ENCODE measurements at regions not wholly inside any gene's neighbourhood (a gene's known extent, or its start where the extent isn't known, plus 50 kb on each side); places are given as distances from the start of the nearest gene placed in this dataset.

- no peak for ATAC-seq (replicated peaks)
- Mint-ChIP-seq H3K4me3 (no peak overlapping the region), H3K9me3 (no peaks in the 10 kb centered on the region), H3K4me1 (no peaks in the 10 kb centered on the region), H3K27ac (no peak overlapping the region), H3K27me3 (no peaks in the 10 kb centered on the region), H3K36me3 (no peaks in the 10 kb centered on the region)
- no peak for DNase-seq
These were observed 888.3 kb upstream of the CELF4 start for GRCh38 chr18:38453880-38454279.

GRCh38 chr18:38450876-38451275 is 885.3 kb upstream of the CELF4 start:
- Mint-ChIP-seq H3K4me1 (no peaks in the 10 kb centered on the region), H3K27ac (no peak overlapping the region), H3K36me3 (no peaks in the 10 kb centered on the region), H3K4me3 (no peak overlapping the region), H3K9me3 (peaks cover 0 to 1% of the 10 kb centered on the region in 2 donors), H3K27me3 (no peaks in the 10 kb centered on the region)
- no peak for ATAC-seq (replicated peaks)
- no peak for DNase-seq

DNA sequence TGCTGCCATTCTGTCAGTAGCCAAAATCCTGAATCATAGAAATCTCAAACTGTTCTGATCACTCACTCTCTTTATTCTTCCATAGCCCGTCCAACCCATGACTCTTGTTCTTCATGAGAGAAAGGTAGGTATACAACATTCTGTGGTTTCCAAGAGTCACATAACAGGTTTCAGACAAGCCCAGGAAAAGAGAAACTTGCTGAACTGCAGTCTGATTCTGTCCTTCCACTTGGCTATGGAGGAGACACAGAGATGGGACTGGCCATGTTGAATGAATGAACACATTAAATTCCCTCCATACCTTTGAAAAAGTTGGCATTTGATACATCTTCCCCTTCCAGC is 880.2 kb upstream of the CELF4 start:
- H3K27ac Mint-ChIP-seq, result no peak overlapping the region
- no peak for DNase-seq
- no peaks in the 10 kb centered on the region for H3K27me3 Mint-ChIP-seq
- no peak overlapping the region for H3K4me3 Mint-ChIP-seq
- ATAC-seq (replicated peaks), result no peak
- no peaks in the 10 kb centered on the region for H3K36me3 Mint-ChIP-seq
- no peaks in the 10 kb centered on the region for H3K4me1 Mint-ChIP-seq
- peaks cover 0 to 1% of the 10 kb centered on the region in 2 donors for H3K9me3 Mint-ChIP-seq

- no peak for DNase-seq
- no peak overlapping the region for H3K4me3 Mint-ChIP-seq
- H3K27ac Mint-ChIP-seq, result no peak overlapping the region
- H3K4me1 Mint-ChIP-seq, result no peaks in the 10 kb centered on the region
- ATAC-seq (replicated peaks), result no peak
- peaks cover 0 to 1% of the 10 kb centered on the region in 2 donors for H3K9me3 Mint-ChIP-seq
- H3K36me3 Mint-ChIP-seq, result no peaks in the 10 kb centered on the region
- H3K27me3 Mint-ChIP-seq, result no peaks in the 10 kb centered on the region
These were observed 879.6 kb upstream of the CELF4 start for GRCh38 chr18:38444971-38445803.

DNA sequence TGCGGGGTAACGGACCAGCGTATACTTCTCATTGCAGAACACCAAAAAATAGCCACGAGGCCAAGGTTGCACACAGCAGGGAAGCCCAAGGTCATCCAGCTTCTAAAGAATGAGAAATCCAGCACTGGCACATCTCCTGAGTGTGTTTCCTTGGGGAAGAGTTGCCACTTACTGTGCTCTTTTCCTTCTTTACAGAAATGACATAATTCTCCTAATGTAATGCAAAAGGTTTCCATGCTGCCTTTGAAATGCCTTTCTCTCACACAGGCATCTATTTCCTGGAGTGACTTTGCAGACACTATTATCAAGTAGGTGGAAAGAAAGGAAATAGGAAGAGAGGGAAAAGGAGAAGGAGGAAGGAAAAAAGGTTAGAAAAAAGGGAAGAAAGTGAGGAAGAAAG is 862.1 kb upstream of the CELF4 start:
- H3K4me3 Mint-ChIP-seq, result no peak overlapping the region
- no peak for DNase-seq
- H3K27ac Mint-ChIP-seq, result no peak overlapping the region
- ATAC-seq (replicated peaks), result no peak
- H3K27me3 Mint-ChIP-seq, result no peaks in the 10 kb centered on the region
- no peaks in the 10 kb centered on the region for H3K36me3 Mint-ChIP-seq
- no peaks in the 10 kb centered on the region for H3K4me1 Mint-ChIP-seq
- H3K9me3 Mint-ChIP-seq, result no peaks in the 10 kb centered on the region

GRCh38 chr18:38427234-38427633 is 861.6 kb upstream of the CELF4 start:
- ATAC-seq (replicated peaks), result peak in 1 of 2 donors; percentile 44
- H3K9me3 Mint-ChIP-seq, result no peaks in the 10 kb centered on the region
- no peak for DNase-seq
- H3K36me3 Mint-ChIP-seq, result no peaks in the 10 kb centered on the region
- H3K27me3 Mint-ChIP-seq, result no peaks in the 10 kb centered on the region
- no peak overlapping the region for H3K4me3 Mint-ChIP-seq
- H3K4me1 Mint-ChIP-seq, result no peaks in the 10 kb centered on the region
- H3K27ac Mint-ChIP-seq, result no peak overlapping the region

DNA sequence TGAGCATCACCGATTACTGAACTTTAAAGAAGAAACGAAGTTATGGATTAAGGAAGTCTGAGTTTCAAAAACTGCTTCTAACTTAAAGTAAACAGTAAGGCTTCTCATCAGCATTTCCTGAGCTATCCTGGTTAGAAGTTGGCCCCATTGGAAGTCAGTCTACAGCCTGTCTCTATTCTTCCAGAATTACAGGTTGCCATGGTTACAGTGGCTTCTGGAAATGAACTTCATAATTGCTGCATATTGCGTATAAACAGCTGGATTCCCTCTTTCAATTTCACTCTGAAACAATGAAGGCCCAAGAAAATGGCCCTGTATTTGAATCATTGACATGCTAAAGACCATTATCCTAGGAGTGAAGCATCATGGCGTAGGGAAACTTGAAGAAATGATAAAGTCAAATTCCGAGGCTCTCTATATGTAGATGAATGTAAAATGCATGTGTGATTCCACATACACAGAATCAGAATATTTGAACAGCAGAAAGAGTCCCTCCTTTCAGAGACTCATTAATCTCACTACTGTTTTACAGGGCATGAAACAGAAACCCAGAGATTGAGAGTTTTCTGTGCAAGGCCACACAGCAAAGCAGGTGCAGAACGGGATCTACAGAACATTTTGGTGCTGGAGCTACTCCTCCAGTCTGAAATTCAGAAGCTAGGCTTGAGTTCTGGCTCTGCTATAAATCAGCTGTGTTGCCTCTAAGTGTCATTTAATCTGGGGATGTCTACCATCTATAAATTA is 856.4 kb upstream of the CELF4 start:
- no peaks in the 10 kb centered on the region for H3K27me3 Mint-ChIP-seq
- DNase-seq, result no peak
- H3K4me1 Mint-ChIP-seq, result no peaks in the 10 kb centered on the region
- H3K9me3 Mint-ChIP-seq, result no peaks in the 10 kb centered on the region
- no peak overlapping the region for H3K27ac Mint-ChIP-seq
- ATAC-seq (replicated peaks), result no peak
- H3K36me3 Mint-ChIP-seq, result no peaks in the 10 kb centered on the region
- no peak overlapping the region for H3K4me3 Mint-ChIP-seq

DNA sequence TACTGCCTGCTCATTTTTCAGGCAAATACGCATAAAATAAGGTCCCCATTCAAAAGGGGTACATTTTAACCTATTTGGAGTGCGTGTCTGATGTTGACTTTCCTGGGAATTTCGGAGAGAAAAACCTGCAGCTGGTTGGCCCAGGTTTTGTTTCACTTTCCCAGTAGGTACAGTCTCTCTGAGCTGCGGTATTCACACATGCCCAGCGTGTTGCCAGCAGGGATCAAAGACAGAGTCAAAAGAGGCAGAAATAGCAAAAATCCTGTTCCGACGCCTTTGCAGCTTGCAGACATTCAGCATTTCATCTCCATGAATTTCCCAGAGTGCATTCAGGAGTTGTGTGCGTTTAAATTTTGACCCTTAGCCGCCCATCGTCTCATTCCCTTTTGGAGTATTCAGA is 855.4 kb upstream of the CELF4 start:
- Mint-ChIP-seq H3K4me3 (no peak overlapping the region), H3K4me1 (no peaks in the 10 kb centered on the region), H3K27me3 (no peaks in the 10 kb centered on the region), H3K9me3 (no peaks in the 10 kb centered on the region), H3K36me3 (no peaks in the 10 kb centered on the region), H3K27ac (no peak overlapping the region)
- DNase-seq (no peak), ATAC-seq (replicated peaks) (no peak)

- no peak overlapping the region for H3K4me3 Mint-ChIP-seq
- no peaks in the 10 kb centered on the region for H3K9me3 Mint-ChIP-seq
- no peaks in the 10 kb centered on the region for H3K4me1 Mint-ChIP-seq
- no peaks in the 10 kb centered on the region for H3K27me3 Mint-ChIP-seq
- H3K27ac Mint-ChIP-seq, result no peak overlapping the region
- ATAC-seq (replicated peaks) (no peak), DNase-seq (no peak)
- no peaks in the 10 kb centered on the region for H3K36me3 Mint-ChIP-seq
These were observed 855.0 kb upstream of the CELF4 start for GRCh38 chr18:38420611-38421010.

- Mint-ChIP-seq H3K27ac (no peak overlapping the region), H3K27me3 (no peaks in the 10 kb centered on the region), H3K4me1 (no peaks in the 10 kb centered on the region), H3K4me3 (no peak overlapping the region), H3K36me3 (no peaks in the 10 kb centered on the region), H3K9me3 (peaks cover 0 to 1% of the 10 kb centered on the region in 2 donors)
- no peak for DNase-seq
- no peak for ATAC-seq (replicated peaks)
These were observed 850.2 kb upstream of the CELF4 start for GRCh38 chr18:38415811-38416210.

DNA sequence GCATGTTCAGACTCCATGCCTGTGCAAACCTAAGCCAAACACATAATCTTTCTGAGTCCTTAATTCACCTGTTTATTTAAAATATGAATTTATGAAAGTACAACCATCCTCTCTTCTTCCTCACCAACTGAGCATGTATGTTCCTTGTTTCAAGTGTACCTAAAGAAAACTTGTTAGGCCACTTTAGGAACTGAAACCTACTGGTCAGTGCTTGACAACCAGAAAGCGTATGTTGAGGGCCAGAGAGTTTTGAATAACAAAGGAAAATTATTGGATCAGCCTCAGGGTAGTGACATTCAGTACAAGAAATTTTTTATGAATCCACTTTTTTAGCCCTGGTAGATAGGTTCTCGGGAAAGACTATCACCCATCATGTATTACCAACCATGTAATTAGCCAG is 847.6 kb upstream of the CELF4 start:
- H3K36me3 Mint-ChIP-seq, result no peaks in the 10 kb centered on the region
- DNase-seq, result no peak
- ATAC-seq (replicated peaks), result no peak
- H3K4me1 Mint-ChIP-seq, result no peaks in the 10 kb centered on the region
- no peaks in the 10 kb centered on the region for H3K27me3 Mint-ChIP-seq
- H3K9me3 Mint-ChIP-seq, result peaks cover 0 to 8% of the 10 kb centered on the region in 2 donors
- no peak overlapping the region for H3K4me3 Mint-ChIP-seq
- no peak overlapping the region for H3K27ac Mint-ChIP-seq

DNA sequence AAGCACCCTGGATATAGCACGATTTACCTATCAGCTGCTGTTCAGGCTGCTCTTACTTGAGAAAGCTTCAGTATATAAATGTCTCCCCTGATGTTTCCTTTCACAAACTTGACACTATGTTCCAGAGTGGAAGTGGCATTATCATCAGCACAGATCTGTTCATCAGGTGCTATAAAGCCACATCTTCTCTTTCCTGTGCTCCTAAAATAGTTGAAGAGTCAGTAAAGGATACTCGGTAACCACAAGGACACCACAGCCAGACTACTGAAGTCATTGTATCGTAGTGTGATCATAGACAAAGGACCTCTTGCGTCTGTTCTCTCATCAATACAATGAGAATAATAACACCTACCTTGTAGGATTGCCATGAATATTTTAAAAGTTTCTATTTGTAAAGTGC is 841.0 kb upstream of the CELF4 start:
- Mint-ChIP-seq H3K27me3 (no peaks in the 10 kb centered on the region), H3K36me3 (no peaks in the 10 kb centered on the region), H3K9me3 (peaks cover 4 to 10% of the 10 kb centered on the region in 2 donors)

DNA sequence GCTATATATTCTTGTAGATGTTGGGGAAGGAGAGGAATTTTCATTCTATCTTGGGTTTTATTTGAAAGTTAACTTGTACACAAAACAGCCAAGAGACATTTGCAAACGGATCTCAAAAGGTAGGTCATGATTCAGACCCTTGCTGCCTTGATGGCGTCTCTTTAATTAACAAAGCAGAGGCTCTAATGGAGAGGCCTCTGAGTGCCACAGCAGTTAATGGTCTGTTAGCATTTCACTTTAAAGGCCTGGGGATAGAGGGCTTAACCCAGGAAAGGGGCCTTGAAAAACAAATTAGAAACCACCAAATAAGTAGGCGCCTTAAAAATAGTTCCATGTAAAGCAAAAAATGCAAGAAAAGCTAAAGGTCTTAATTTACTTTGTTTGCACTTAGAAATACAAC is 836.9 kb upstream of the CELF4 start:
- DNase-seq (no peak), ATAC-seq (replicated peaks) (no peak)
- H3K27ac Mint-ChIP-seq, result no peak overlapping the region
- no peaks in the 10 kb centered on the region for H3K4me1 Mint-ChIP-seq
- no peak overlapping the region for H3K4me3 Mint-ChIP-seq
- H3K27me3 Mint-ChIP-seq, result no peaks in the 10 kb centered on the region
- H3K9me3 Mint-ChIP-seq, result peaks cover 3 to 4% of the 10 kb centered on the region in 2 donors
- no peaks in the 10 kb centered on the region for H3K36me3 Mint-ChIP-seq

More for the DNA sequence above, 841.0 kb upstream of the CELF4 start:
- DNase-seq (no peak), ATAC-seq (replicated peaks) (no peak)
- Mint-ChIP-seq H3K4me1 (no peaks in the 10 kb centered on the region), H3K4me3 (no peak overlapping the region), H3K27ac (no peak overlapping the region)

DNA sequence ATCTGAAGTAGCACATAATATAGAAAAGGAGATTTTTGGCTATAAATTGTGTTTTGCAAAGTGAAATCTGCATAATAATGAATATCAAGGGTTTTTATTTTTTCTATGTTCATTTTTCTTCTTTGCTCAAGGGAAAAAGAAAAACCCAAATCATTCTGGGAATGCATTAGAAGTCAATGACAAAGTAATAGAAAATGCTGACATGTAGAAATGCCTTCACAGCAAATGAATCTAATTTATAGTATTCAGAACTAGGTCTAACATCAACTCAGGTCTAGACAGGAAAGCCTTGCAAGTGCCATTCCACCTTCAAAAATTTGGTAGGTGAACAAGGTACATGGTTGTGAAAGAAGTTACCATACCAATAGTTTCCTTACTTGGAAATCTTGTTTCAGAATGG is 831.5 kb upstream of the CELF4 start:
- DNase-seq, result no peak
- no peaks in the 10 kb centered on the region for H3K4me1 Mint-ChIP-seq
- H3K4me3 Mint-ChIP-seq, result no peak overlapping the region
- no peaks in the 10 kb centered on the region for H3K36me3 Mint-ChIP-seq
- no peak overlapping the region for H3K27ac Mint-ChIP-seq
- H3K9me3 Mint-ChIP-seq, result no peaks in the 10 kb centered on the region
- H3K27me3 Mint-ChIP-seq, result no peaks in the 10 kb centered on the region
- ATAC-seq (replicated peaks), result no peak

DNA sequence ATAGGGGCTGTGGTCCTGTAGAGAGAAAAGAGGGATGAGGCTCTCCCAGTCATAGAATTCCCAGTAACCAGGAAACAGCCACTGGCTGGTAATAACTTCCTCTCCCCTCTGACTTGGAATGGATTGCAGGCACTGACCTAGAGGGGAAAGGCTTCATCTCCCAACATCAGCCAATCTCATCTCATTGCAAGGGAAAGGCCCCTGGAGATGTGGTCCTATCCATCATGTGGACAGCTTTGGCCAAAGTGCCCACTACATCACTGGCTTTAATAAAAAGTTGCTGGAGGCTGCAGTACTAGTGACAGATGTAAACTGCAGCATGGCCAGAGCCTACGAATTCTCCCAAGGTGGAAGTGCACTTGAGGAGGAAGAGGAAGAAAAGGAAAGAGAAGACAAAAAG is 820.5 kb upstream of the CELF4 start:
- no peak overlapping the region for H3K27ac Mint-ChIP-seq
- no peak overlapping the region for H3K4me3 Mint-ChIP-seq
- H3K4me1 Mint-ChIP-seq, result no peaks in the 10 kb centered on the region
- no peak for DNase-seq
- H3K36me3 Mint-ChIP-seq, result no peaks in the 10 kb centered on the region
- no peak for ATAC-seq (replicated peaks)
- peaks cover 0 to 4% of the 10 kb centered on the region in 2 donors for H3K9me3 Mint-ChIP-seq
- H3K27me3 Mint-ChIP-seq, result no peaks in the 10 kb centered on the region
